ENCODE measurements at regions not wholly inside any gene's neighbourhood (a gene's known extent, or its start where the extent isn't known, plus 50 kb on each side); places are given as distances from the start of the nearest gene placed in this dataset.
"Not testable (repeated sequence)": the region's sequence is repeated elsewhere in the genome, so short reads cannot be mapped to it uniquely, and the experiment has no call there.

DNA sequence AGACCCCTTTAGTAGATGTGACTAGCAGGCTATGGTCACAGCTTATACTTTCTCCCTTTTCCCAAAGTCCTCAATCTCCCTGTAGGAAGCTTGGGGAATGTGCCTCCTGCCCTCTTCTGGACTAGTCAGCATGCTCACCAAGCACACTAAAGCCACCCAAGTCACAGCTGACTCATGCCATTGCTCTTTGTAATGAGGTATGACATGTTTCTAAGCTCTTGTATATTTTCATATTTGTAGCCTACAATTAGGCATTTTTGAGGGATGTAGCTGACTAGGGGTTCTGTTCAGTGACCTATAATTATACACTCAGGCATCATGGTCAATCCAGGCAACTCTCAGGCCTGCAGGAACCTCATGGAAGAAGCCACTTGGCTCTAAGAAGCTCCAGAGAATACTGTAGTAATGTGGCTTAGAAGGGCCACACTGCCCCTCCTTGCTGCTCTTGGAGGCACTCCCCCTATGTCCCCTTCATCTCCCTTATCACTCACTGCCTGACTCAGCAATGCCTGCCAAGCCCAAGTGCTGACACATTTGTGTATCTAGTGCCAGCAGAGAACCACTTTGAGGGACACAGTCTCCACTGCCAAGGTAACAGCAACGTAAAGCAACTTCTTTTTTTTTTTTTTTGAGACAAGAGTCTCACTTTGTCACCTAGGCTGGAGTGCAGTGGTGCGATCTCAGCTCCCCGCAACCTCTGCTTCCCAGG, 86.2 kb downstream of the RPL27A start:
- DNase-seq (ENCODE audit: low read depth in 3 of 3, low spot score in 2 of 3), result no peak

DNA sequence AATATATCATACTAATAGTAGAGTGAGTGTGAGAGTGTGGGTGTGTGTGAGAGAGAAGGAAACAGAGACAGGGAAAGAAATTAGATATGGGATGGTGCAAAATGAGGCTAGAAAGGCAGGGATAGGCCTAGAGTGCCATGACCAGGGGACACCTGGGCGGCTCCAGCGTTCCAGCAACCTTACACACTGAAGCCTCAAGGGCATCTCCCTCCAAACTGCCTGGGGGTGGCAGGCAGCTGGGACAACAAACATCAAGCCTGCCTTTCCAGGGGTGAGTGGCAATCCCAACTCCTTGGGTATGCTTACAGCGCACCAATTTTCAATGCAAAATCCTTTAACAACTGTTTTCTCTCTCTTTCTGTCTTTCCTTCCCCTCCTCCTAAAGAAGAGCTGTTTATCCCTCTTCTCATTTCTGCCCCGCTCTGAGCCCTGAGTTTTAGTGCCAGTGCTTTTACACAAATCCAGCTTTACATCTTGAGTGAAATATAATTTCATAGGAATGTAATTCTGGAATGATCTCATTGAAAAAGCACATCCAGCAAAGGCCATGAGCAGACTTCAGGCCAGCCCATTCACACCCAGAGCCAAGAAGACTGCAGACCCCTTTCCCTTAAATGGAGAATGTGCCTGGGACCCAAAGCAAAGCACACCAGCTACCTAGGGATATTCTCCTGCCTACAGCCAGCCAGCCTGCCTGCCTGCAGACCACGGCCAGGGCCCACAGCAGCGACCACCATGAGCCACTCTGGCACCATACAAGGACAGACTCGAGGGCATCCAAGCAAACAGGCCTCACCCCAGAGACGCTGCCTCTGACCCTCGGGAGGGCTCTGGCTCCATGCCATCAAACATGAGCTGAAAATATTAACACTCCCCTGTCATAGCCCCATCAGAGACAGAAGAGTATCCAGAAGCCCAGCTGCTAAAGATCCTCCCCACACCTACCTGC, 90.3 kb downstream of the RPL27A start:
- no peak for DNase-seq (ENCODE audit: low read depth in 3 of 3, low spot score in 2 of 3)

DNA sequence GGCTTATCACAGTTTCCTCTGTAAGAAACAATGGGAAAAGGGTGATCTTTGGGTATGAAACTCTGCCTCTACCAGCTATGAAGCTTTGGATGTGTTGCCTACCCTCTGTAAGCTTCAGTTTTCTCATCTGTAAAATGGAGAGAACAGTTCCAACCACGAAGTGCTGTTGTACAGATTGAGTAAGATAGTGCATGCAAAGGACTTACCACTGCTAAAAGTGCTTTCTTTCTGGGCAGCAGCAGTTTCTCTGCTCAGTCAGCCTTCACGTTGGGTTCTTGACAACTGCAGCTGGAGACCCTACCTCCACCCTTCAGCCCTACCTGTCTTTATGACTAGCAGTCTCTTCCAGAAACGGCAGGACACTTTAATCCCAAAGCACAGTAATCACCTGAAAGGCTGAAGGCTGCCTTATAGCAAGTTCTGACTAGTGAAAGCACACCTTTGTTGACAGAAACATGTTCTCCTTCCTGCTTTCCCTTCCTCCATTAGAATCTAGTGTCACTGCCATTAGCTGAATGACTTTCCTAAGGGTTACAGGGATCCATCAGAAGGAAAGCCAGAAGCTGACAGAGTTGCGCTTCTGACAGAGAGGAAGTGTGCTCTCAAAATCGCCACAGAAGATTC, 91.4 kb downstream of the RPL27A start:
- no peak for DNase-seq (ENCODE audit: low read depth in 3 of 3, low spot score in 2 of 3)

DNA sequence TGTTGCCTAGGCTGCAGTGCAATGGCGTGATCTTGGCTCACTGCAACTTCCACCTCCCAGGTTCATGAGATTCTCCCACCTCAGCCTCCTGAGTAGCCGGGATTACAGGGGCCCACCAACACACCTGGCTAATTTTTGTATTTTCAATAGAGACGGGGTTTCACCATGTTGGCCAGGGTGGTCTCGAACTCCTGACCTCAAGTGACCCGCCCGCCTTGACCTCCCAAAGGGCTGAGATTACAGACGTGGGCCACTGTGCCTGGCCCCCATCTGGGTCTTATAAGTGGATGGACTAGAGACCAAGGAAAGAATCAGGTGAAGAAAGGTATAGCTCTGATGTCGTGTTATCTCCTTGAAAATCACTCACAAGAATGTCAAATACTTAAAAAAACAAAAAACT, 92.3 kb downstream of the RPL27A start:
- not testable (repeated sequence) for DNase-seq (ENCODE audit: low read depth in 3 of 3, low spot score in 2 of 3)

DNA sequence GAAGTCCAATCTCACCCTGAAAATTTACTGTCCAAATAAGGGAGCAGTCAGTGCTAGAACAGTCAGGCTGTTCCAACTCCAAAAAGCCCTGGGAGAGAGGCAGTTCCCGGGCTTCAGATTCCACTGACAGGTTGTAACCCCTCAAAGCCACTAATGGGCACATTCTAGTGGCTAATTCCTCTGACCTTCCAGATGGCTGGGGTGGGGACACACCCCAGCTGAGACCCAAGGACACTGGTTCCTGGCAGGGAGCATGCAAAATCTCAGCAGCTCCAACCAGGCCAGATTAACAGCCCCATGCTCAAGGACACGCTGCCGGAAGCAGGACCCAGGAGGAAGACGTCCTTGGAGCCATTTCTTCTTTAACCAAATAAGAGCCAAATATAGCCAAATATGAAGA, 92.7 kb downstream of the RPL27A start:
- no peak for DNase-seq (ENCODE audit: low read depth in 3 of 3, low spot score in 2 of 3)

DNA sequence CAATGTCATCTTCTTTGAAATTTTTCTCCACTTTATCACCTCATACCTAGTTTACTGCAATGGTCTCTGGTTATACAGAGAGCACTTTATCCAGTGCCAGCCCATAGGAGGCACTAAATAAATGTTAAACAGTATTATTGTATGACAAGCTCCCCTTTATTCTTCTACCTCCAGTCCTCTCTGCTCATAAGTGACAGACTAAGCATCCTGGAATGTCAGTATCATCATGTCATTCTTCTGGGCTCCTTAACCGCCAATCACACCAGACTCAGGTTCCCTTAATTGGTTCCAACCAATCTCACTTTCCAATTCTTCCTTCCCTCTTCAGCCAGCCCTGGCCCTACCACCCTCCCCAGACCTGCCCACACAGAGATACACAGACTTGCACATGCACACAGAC, 93.1 kb downstream of the RPL27A start:
- no peak for DNase-seq (ENCODE audit: low read depth in 3 of 3, low spot score in 2 of 3)

DNA sequence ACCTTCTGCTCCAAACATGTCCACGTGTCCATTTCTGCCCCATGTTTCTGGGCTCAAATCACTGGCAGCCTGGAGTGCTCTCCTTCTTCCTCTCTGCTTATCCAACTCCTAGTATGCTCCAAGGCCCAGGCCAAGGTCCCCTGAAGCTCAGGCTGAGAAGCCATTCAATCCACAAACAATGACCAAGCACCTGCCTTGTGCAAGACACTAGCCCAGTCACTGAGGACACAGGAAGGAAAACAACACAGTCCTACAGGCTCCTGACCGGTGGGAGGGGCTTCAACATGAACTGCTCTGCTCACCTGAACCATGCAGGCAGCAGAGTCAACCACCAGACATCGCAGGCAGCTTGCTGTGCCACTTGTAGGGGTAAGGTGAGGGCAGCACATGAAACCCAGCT, 93.6 kb downstream of the RPL27A start:
- DNase-seq (ENCODE audit: low read depth in 3 of 3, low spot score in 2 of 3), result no peak

DNA sequence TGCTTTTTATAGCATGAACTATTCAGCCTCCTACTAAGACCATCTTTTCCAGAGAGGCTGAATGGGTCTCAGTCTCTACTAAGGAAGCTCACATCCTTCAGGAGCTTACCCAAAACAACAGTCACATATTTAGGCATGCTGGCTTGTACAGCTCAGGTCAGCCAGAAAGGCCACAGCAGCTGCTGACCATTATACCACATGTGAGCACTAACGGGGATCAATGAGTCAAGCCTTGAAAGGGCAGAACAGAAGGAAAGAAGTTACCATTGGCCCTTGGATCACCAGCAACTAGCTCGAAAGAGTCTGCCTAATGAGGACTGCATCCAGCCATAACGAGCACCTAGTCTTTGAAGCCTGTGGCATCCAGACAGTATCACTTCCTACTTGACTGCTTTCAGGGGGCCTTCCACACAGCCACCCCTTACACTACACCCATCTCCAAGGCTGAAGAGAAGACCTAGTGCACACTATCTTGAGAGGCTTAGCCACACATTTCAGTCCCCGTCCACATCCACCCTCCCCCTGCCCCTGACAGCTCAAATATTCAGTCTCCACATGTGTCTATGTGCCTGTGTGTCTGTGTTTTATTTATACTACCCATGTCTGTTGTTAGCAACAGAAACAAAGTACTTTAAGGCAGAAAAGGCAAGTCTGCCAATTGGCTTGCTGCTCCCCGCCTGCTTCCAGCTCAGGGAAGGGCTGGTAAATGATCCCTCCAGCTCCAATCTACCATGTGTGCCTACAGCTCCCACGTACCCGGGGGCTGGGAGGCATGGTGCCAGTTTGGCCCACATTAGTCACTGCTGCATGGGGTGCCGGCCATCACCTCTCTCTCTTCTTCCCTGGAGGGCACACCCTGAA, 95.5 kb downstream of the RPL27A start:
- peak in 1 of 3 donors; percentile 33 for DNase-seq (ENCODE audit: low read depth in 3 of 3, low spot score in 2 of 3)

DNA sequence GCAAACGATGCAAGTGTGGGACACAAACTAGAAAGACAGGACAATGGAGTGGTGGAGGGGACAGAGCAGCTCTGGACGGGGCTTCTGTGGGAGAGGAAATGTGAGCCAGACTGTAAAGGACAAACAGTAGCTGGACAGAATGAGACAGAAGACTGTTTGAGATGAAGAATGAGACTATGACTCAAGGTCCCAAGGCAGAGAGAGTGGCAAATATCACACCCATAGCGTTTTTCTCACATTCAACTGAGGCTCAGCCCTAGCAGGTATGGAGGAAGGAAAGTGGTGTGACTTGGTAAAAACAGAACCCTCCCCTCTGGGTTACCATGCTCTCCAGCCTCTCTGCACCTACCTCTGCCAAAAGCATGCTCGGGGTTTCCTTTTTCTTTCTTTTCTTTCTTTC, 96.5 kb downstream of the RPL27A start:
- no peak for DNase-seq (ENCODE audit: low read depth in 3 of 3, low spot score in 2 of 3)

DNA sequence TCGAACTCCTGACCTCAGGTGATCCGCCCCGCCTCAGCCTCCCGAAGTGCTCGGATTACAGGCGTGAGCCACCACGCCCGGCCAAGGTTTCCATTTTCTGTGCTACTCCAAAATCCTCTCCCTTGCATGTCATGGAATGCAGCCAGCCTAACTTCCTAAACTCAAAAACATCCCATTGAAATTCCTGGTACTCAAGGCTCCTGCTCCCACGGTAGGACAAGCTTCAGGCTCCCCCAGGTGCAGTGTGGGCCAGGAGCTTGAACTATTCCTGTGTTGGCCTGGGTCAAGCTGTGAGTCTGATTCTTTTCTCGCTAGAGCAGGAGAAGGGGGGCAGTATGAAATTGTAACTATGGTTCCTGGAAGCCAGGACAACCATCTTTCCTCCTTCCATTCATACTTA, 97.1 kb downstream of the RPL27A start:
- no peak for DNase-seq (ENCODE audit: low read depth in 3 of 3, low spot score in 2 of 3)

DNA sequence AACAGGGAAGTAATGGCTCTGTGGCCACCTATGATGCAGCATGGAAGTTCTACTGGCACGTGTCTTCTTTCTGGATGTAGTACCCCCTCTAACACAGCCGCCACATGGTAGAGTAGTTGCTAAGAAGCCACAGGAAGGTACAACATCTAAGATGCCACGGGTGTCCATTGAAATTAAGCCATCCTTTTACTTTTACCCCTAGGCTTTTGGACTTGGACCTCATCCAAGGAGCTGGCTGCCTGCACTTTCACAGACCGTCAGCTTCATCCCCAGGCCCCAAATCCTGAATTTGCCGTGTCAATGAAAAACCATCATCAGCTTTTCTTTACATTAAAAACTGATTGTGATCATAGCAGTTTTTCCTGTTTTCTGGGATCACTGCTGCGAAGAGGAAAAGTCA, 102.4 kb downstream of the RPL27A start:
- no peak for DNase-seq (ENCODE audit: low read depth in 3 of 3, low spot score in 2 of 3)

DNA sequence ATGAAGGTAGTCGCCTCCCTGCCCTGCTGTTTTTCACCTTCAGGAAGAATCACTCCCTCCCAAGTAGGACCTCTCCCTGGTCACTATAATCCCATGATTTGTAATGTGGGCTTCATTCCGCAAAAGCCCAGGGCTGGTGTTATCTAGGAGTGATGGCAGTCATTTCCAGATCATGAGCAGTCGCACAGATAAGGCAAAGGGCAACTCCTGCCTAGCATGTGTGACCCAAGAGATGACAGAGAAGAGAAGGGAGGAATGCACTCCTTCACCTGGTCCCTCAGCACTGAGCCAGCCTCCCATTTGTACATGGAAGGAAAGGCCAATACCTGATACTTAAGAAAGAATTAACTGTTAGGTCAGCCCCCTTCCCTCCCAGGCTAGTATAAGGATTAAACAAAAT, 102.9 kb downstream of the RPL27A start:
- no peak for DNase-seq (ENCODE audit: low read depth in 3 of 3, low spot score in 2 of 3)

DNA sequence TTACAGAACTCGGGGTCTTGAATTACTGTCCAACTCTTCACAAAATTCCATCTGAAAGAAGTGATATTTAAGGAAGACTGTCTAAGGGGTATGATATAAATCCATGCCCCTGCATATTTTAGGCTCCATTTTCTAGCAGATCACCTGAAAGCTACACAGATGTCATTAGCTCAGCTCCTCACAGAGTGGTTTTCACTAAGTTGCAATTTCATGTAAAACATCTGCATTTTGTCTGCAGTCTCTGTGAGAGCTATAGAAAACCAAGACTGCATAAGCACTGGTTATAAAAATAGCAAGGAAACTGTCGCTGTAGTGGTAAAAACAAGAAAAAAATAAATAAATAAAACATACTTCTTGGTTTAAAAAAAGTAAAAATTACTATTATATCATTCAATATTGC, 103.4 kb downstream of the RPL27A start:
- no peak for DNase-seq (ENCODE audit: low read depth in 3 of 3, low spot score in 2 of 3)

DNA sequence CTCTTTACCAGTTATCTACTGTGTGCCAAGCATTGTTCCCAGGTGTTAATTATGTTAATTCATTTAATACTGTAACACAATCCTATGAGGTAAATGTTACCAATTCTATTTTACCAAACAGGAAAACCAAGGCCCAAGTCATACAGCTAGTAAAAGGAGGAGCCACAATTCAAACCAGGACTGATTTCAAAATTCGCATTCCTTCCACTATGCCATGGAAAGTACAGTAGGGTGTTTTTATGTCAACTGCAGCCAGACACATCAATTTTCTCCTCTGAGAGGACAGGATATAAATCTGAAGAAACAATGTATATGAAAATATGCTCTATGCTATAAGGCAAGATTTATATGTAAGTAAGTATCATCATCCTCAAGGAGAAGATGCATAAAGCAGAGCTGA, 104.3 kb downstream of the RPL27A start:
- no peak for DNase-seq (ENCODE audit: low read depth in 3 of 3, low spot score in 2 of 3)

DNA sequence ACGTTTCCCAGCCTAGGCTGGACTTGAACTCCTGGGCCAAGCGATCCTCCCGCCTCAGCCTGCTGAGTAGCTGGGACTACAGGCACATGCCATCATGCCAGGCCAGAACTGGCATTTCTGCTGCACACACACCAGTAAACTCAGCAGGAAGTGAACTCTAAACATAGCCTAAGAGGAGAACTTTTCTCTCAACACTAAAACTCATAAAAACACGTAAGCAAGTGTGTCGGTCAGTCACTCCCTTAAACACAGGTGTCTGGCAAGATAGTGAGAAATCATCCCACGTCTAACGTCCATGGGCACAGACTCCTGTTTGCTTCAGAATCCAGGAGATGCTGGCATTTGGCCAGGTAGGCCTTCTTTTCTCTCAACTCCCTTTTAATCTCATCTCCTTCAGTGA, 104.8 kb downstream of the RPL27A start:
- no peak for DNase-seq (ENCODE audit: low read depth in 3 of 3, low spot score in 2 of 3)

DNA sequence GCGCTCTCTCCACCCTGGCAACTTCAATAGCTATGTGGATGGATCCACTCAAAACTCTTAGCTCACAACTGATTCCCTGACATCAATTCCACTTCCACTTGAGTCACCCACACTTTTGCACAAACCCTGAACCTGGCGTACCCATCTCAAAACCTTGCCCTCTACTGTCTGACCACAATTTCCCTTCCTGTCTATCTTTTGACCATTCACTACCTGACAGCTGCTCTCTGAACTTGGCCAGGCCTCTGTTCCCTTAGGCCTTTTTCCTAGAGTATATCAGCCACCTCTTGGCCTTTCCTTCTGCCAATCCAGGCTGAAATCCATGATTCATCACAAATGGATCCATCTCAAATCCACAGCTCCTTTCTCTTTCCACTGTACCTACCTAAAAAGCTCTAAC, 106.0 kb downstream of the RPL27A start:
- no peak for DNase-seq (ENCODE audit: low read depth in 3 of 3, low spot score in 2 of 3)

DNA sequence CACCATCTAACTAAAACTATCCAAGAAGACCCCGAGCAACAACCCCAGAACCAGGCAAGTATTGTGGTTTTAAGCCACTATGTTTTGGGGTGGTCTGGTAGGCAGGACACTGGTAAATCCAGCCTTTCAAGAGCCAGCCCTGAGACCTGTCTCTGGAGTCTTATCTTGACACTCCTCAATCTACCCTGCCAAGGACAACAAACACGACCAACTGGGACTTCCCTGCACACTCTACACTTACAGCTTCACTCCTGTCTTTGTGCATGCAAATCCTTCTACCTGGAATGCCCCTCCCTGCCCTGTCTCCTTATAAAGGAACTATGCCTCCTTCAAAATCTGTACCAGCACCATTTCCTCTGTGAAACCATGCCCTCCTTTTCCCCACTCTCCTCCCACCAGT, 107.3 kb downstream of the RPL27A start:
- DNase-seq (ENCODE audit: low read depth in 3 of 3, low spot score in 2 of 3), result no peak

DNA sequence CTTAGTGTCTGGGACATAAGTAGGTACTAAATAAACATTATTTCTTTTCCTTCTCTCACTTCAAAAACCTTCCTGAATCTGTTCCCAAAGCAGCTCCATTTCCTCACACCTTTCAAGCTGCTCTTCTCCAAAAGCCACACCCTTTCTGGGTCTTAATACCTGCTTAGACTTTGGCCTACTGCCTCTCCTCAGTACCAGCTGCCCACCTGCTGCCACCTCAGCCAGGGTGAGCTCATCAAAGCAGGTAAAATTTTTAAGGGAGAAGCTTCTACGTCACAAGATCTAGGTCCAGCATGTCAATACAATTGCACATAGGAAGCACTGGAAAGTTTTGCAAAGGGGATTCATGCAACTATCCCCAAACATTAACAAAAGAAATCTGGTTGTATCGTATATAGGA, 108.4 kb downstream of the RPL27A start:
- DNase-seq (ENCODE audit: low read depth in 3 of 3, low spot score in 2 of 3), result no peak

DNA sequence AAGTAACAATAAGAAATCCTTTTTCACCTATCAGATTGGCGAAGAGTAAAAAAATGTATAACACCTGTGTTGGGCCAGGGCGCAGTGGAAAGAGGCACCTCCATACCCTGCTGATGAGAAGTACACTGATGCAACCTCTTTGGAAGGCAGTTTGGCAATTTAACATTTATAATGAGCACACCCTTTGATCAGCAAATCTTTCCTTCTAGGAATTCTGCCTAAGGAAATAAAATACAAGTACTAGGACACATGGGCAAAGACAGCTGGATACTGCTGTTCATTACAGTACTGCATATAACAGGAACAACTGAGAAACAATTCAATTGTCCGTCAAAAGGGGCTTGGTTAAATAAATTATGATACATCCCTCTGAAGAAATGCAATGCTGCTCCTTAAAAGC, 110.1 kb downstream of the RPL27A start:
- no peak for DNase-seq (ENCODE audit: low read depth in 3 of 3, low spot score in 2 of 3)

DNA sequence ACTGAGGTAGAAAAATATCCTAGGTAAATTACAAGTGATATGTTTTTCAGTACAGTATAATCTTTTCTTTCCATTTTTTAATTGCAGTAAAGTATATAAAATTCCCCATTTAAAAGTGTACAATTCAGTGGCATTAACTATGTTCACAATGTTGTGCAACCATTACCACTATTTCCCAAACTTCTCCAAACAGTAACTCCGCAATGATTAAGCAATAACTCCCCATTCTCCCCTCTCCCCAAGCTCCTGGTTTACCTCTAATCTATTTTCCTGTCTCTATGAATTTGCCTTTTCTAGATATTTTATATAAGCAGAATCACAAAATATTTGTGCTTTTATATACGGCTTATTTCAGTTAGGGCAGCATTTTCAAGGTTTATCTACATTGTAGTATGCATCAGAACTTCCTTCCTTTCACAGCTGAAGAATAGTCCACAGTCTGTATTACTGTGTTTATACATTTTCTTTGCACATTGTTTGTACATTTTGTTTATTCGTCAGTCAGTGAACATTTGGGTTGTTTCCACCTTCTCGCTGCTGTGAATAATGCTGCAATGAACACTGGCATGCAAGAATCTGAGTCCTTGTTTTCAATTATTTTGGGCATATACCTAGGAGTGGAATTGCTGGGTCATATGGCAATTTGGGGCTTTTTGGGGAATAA, 110.7 kb downstream of the RPL27A start:
- no peak for DNase-seq (ENCODE audit: low read depth in 3 of 3, low spot score in 2 of 3)
